Gastroesophageal sphincter (tissue), 4 donors: ENCODE measurements at regions not wholly inside any gene's neighbourhood (a gene's known extent, or its start where the extent isn't known, plus 50 kb on each side); places are given as distances from the start of the nearest gene placed in this dataset.

ENCODE experiments used
- ATAC-seq: fragments of 150-250 bp; one replicate; pipeline ENCODE4 v1.9.1; 2016; ENCODE audit warnings: mild to moderate bottlenecking, moderate library complexity
- H3K27ac ChIP-seq, 4 donors: fragments of 200-600 bp; sonication (generic) in 3 of 4; 1 replicate in 3 of 4; 2 replicates in 1 of 4; pipeline ENCODE4 v1.5.1; 2016 to 2019
- H3K27me3 ChIP-seq: fragments of 200-600 bp; sonication (generic); one replicate; pipeline ENCODE4 v1.5.1; 2019
- H3K36me3 ChIP-seq, 2 donors: fragments of 200-600 bp; sonication (generic); one replicate each; pipeline ENCODE4 v1.5.1; 2019; ENCODE audit warnings: control low read depth in 1 of 2
- H3K4me1 ChIP-seq, 3 donors: fragments of 200-600 bp; sonication (generic); 1 replicate in 2 of 3; 2 replicates in 1 of 3; pipeline ENCODE4 v1.5.1; 2016 to 2019; ENCODE audit warnings: control low read depth in 2 of 3
- H3K4me3 ChIP-seq, 2 donors: fragments of 200-600 bp; sonication (generic); one replicate each; pipeline ENCODE4 v1.5.1; 2019; ENCODE audit warnings: mild to moderate bottlenecking in 1 of 2, moderate library complexity in 1 of 2
- H3K9me3 ChIP-seq, 3 donors: fragments of 200-600 bp; sonication (generic); one replicate each; pipeline ENCODE4 v1.5.1; 2017 to 2019; ENCODE audit warnings: control low read depth in 2 of 3
- EP300 ChIP-seq: sonication (generic); formaldehyde crosslinking; IDR thresholded peaks from one replicate; pipeline ENCODE4 v1.6.1; 2017; ENCODE audit warnings: antibody characterized with exemption, mild to moderate bottlenecking
- POLR2A ChIP-seq, 2 donors: fragments of 450-650 bp; IDR thresholded peaks; one replicate each; pipeline ENCODE4 v1.6.1; 2017; ENCODE audit warnings: antibody characterized with exemption in 2 of 2, mild to moderate bottlenecking in 2 of 2, moderate library complexity in 1 of 2
- POLR2AphosphoS5 ChIP-seq: sonication (generic); formaldehyde crosslinking; IDR thresholded peaks from one replicate; pipeline ENCODE4 v1.6.1; 2017; ENCODE audit warnings: antibody characterized with exemption
- WGBS, 2 donors: methylation state at CpG; one replicate each; pipeline ENCODE4 v1.1.5; 2018; ENCODE audit warnings: low coverage in 1 of 2; 5-methylcytosine and 5-hydroxymethylcytosine counted together
- TF ChIP-seq, protein P1 (sequence below), 4 experiments: fragments of 200-600 bp in 2 of 4; fragments of 450-650 bp in 2 of 4; sonication (generic) in 1 of 4; IDR thresholded peaks; one replicate each; pipeline ENCODE4 v1.5.1; 2017 to 2019; ENCODE audit warnings: antibody characterized with exemption in 4 of 4, mild to moderate bottlenecking in 2 of 4, moderate library complexity in 2 of 4

DNA sequence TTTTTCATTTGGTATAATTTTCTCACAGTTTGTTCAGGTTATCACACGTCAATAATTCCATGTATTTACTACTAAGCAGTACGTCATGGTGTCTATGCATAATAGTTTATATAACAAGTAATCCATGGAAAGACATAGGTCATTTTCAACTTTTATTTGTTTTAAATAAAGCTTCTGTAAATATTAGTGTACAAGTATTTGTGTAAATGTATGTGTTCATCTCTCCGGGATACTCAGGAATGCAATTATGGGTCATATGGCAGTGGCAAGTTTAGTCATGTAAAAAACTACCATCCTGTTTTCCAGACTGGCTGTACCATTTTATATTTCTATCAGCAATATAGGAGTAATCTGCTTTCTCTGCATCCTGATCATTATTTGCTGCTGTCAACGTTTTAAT, 231.1 kb upstream of the ZNF804A start:
- no peak overlapping the region for H3K4me3 ChIP-seq
- no peak overlapping the region for H3K27ac ChIP-seq
- H3K27me3 ChIP-seq, result no peaks in the 10 kb centered on the region
- no peaks in the 10 kb centered on the region for H3K9me3 ChIP-seq
- TF ChIP-seq POLR2A (IDR thresholded peaks at IDR 0.05) (no peak), POLR2AphosphoS5 (no peak), EP300 (no peak)
- TF ChIP-seq, protein P1, sequence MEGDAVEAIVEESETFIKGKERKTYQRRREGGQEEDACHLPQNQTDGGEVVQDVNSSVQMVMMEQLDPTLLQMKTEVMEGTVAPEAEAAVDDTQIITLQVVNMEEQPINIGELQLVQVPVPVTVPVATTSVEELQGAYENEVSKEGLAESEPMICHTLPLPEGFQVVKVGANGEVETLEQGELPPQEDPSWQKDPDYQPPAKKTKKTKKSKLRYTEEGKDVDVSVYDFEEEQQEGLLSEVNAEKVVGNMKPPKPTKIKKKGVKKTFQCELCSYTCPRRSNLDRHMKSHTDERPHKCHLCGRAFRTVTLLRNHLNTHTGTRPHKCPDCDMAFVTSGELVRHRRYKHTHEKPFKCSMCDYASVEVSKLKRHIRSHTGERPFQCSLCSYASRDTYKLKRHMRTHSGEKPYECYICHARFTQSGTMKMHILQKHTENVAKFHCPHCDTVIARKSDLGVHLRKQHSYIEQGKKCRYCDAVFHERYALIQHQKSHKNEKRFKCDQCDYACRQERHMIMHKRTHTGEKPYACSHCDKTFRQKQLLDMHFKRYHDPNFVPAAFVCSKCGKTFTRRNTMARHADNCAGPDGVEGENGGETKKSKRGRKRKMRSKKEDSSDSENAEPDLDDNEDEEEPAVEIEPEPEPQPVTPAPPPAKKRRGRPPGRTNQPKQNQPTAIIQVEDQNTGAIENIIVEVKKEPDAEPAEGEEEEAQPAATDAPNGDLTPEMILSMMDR (IDR thresholded peaks at IDR 0.05), result no peak
- H3K36me3 ChIP-seq, result no peaks in the 10 kb centered on the region
- 81% methylated on average over 4 of the region's 4 CpGs for WGBS, 2 donors
- ATAC-seq, result no peak
- no peaks in the 10 kb centered on the region for H3K4me1 ChIP-seq

- TF ChIP-seq, protein P1 (IDR thresholded peaks at IDR 0.05), result no peak
- TF ChIP-seq EP300, result no peak
- no peak for TF ChIP-seq POLR2A (IDR thresholded peaks at IDR 0.05)
- no peak for TF ChIP-seq POLR2AphosphoS5
- H3K9me3 ChIP-seq, result no peaks in the 10 kb centered on the region
- 70 to 83% methylated on average over 5 of the region's 5 CpGs for WGBS, 2 donors
- H3K27ac ChIP-seq, result no peak overlapping the region
- H3K27me3 ChIP-seq, result no peaks in the 10 kb centered on the region
- H3K36me3 ChIP-seq, result no peaks in the 10 kb centered on the region
- no peak overlapping the region for H3K4me3 ChIP-seq
- no peaks in the 10 kb centered on the region for H3K4me1 ChIP-seq
- ATAC-seq, result no peak
Measured at GRCh38 chr2:184369307-184369706, 229.0 kb upstream of the ZNF804A start.

GRCh38 chr2:184370954-184371353, 227.4 kb upstream of the ZNF804A start:
- H3K4me1 ChIP-seq, result no peaks in the 10 kb centered on the region
- H3K27me3 ChIP-seq, result no peaks in the 10 kb centered on the region
- H3K27ac ChIP-seq, result no peak overlapping the region
- no peak for ATAC-seq
- H3K4me3 ChIP-seq, result no peak overlapping the region
- H3K9me3 ChIP-seq, result no peaks in the 10 kb centered on the region
- no peaks in the 10 kb centered on the region for H3K36me3 ChIP-seq
- TF ChIP-seq EP300 (no peak), POLR2A (IDR thresholded peaks at IDR 0.05) (no peak), POLR2AphosphoS5 (no peak)
- TF ChIP-seq, protein P1 (IDR thresholded peaks at IDR 0.05), result no peak

DNA sequence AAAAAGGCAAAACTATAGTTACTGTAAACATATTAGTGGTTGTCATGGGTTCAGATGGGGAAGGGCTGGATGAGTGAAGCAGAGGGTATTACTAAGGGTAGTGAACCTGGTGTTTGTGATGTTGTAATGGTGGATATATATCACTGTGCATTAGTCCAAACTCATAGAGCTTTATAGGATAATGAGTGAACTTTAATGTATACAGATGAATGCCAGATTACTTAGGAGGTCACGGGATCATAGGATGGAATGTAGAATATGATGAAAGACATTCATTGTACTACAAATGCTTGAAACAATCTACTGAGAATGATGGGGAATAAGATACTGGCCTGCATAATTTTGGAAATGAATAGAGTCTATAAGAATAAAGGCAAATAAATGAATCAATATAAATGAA, 226.7 kb upstream of the ZNF804A start:
- H3K27ac ChIP-seq, result no peak overlapping the region
- WGBS, 2 donors, result 57 to 63% methylated on average over 1 of the region's 1 CpG
- no peaks in the 10 kb centered on the region for H3K4me1 ChIP-seq
- TF ChIP-seq POLR2AphosphoS5, result no peak
- TF ChIP-seq POLR2A (IDR thresholded peaks at IDR 0.05), result no peak
- no peak for TF ChIP-seq EP300
- TF ChIP-seq, protein P1 (IDR thresholded peaks at IDR 0.05), result no peak
- H3K4me3 ChIP-seq, result no peak overlapping the region
- no peaks in the 10 kb centered on the region for H3K27me3 ChIP-seq
- H3K9me3 ChIP-seq, result no peaks in the 10 kb centered on the region
- ATAC-seq, result no peak
- no peaks in the 10 kb centered on the region for H3K36me3 ChIP-seq

- H3K4me1 ChIP-seq, result no peaks in the 10 kb centered on the region
- H3K36me3 ChIP-seq, result no peaks in the 10 kb centered on the region
- ATAC-seq, result no peak
- no peak for TF ChIP-seq POLR2A (IDR thresholded peaks at IDR 0.05)
- TF ChIP-seq, protein P1 (IDR thresholded peaks at IDR 0.05), result no peak
- no peak for TF ChIP-seq POLR2AphosphoS5
- no peak for TF ChIP-seq EP300
- H3K4me3 ChIP-seq, result no peak overlapping the region
- H3K27me3 ChIP-seq, result no peaks in the 10 kb centered on the region
- no peak overlapping the region for H3K27ac ChIP-seq
- H3K9me3 ChIP-seq, result no peaks in the 10 kb centered on the region
Measured at GRCh38 chr2:184372484-184372883, 225.8 kb upstream of the ZNF804A start.
